CD4-positive, alpha-beta T cell treated with Interleukin-6 for 4 hours (primary cell): ENCODE measurements at regions not wholly inside any gene's neighbourhood (a gene's known extent, or its start where the extent isn't known, plus 50 kb on each side); places are given as distances from the start of the nearest gene placed in this dataset.

Source experiments
- DNase-seq: peaks from one replicate; pipeline ENCODE4 v3.0.0-alpha.2; 2020; ENCODE audit warnings: mixed read lengths

GRCh38 chr5:124644582-124644981 lies 101.9 kb downstream of the ZNF608 start:
- DNase-seq: no peak

- DNase-seq: no peak
Observed at GRCh38 chr5:124644138-124644537, 102.3 kb downstream of the ZNF608 start.

- no peak for DNase-seq
Observed at GRCh38 chr5:124643336-124643735, 103.1 kb downstream of the ZNF608 start.

GRCh38 chr5:124642151-124642550 lies 104.3 kb downstream of the ZNF608 start:
- no peak for DNase-seq

GRCh38 chr5:124641154-124641792 lies 105.2 kb downstream of the ZNF608 start:
- no peak for DNase-seq

GRCh38 chr5:124639095-124639665 lies 107.3 kb downstream of the ZNF608 start:
- DNase-seq: no peak

GRCh38 chr5:124637011-124637410 lies 109.4 kb downstream of the ZNF608 start:
- DNase-seq: no peak

- no peak for DNase-seq
Observed at GRCh38 chr5:124634741-124635323, 111.6 kb downstream of the ZNF608 start.

- no peak for DNase-seq
Observed at GRCh38 chr5:124634228-124634739, 112.2 kb downstream of the ZNF608 start.

GRCh38 chr5:124633209-124633608 lies 113.2 kb downstream of the ZNF608 start:
- DNase-seq: no peak

GRCh38 chr5:124631874-124632550 lies 114.4 kb downstream of the ZNF608 start:
- DNase-seq: no peak

GRCh38 chr5:124630767-124631704 lies 115.4 kb downstream of the ZNF608 start:
- DNase-seq: no peak

- DNase-seq: no peak
Observed at GRCh38 chr5:124628721-124629596, 117.5 kb downstream of the ZNF608 start.

- DNase-seq: no peak
Observed at GRCh38 chr5:124627815-124628595, 118.4 kb downstream of the ZNF608 start.

GRCh38 chr5:124626053-124626452 lies 120.4 kb downstream of the ZNF608 start:
- DNase-seq: no peak

GRCh38 chr5:124623265-124623664 lies 123.2 kb downstream of the ZNF608 start:
- no peak for DNase-seq

- no peak for DNase-seq
Observed at GRCh38 chr5:124622851-124623250, 123.6 kb downstream of the ZNF608 start.

GRCh38 chr5:124621279-124621678 lies 125.2 kb downstream of the ZNF608 start:
- no peak for DNase-seq

- DNase-seq: no peak
Observed at GRCh38 chr5:124620743-124621142, 125.7 kb downstream of the ZNF608 start.

GRCh38 chr5:124619121-124619520 lies 127.3 kb downstream of the ZNF608 start:
- no peak for DNase-seq

GRCh38 chr5:124617787-124618186 lies 128.7 kb downstream of the ZNF608 start:
- DNase-seq: no peak
